ENCODE measurements at regions not wholly inside any gene's neighbourhood (a gene's known extent, or its start where the extent isn't known, plus 50 kb on each side); places are given as distances from the start of the nearest gene placed in this dataset.

GRCh38 chr7:51970961-51971665 lies 654.5 kb upstream of the COBL start:
- DNase-seq (ENCODE audit: low read depth) = no peak
- no peak overlapping the region for H3K4me3 ChIP-seq (replicated peaks; ENCODE audit: low read depth, low read length)
- TF ChIP-seq CTCF (IDR thresholded peaks at IDR 0.05; ENCODE audit: low read length, missing control alignments) = no peak

GRCh38 chr7:51968461-51968860 lies 651.9 kb upstream of the COBL start:
- H3K4me3 ChIP-seq (replicated peaks; ENCODE audit: low read depth, low read length) = no peak overlapping the region
- DNase-seq (ENCODE audit: low read depth) = no peak
- no peak for TF ChIP-seq CTCF (IDR thresholded peaks at IDR 0.05; ENCODE audit: low read length, missing control alignments)

- no peak for TF ChIP-seq CTCF (IDR thresholded peaks at IDR 0.05; ENCODE audit: low read length, missing control alignments)
- H3K4me3 ChIP-seq (replicated peaks; ENCODE audit: low read depth, low read length) = no peak overlapping the region
- DNase-seq (ENCODE audit: low read depth) = no peak
Measured at GRCh38 chr7:51965454-51965853, 648.8 kb upstream of the COBL start.

- no peak for DNase-seq (ENCODE audit: low read depth)
- no peak overlapping the region for H3K4me3 ChIP-seq (replicated peaks; ENCODE audit: low read depth, low read length)
- no peak for TF ChIP-seq CTCF (IDR thresholded peaks at IDR 0.05; ENCODE audit: low read length, missing control alignments)
Measured at GRCh38 chr7:51961804-51962203, 645.2 kb upstream of the COBL start.

- DNase-seq (ENCODE audit: low read depth) = no peak
- TF ChIP-seq CTCF (IDR thresholded peaks at IDR 0.05; ENCODE audit: low read length, missing control alignments) = no peak
- H3K4me3 ChIP-seq (replicated peaks; ENCODE audit: low read depth, low read length) = no peak overlapping the region
Measured at GRCh38 chr7:51950813-51951212, 634.2 kb upstream of the COBL start.

GRCh38 chr7:51949726-51950644 lies 633.4 kb upstream of the COBL start:
- DNase-seq (ENCODE audit: low read depth) = no peak
- H3K4me3 ChIP-seq (replicated peaks; ENCODE audit: low read depth, low read length) = no peak overlapping the region
- no peak for TF ChIP-seq CTCF (IDR thresholded peaks at IDR 0.05; ENCODE audit: low read length, missing control alignments)
